Chondrocyte (in vitro differentiated cells): ENCODE measurements at regions not wholly inside any gene's neighbourhood (a gene's known extent, or its start where the extent isn't known, plus 50 kb on each side); places are given as distances from the start of the nearest gene placed in this dataset.

Experiments used
- DNase-seq: peaks from one replicate; pipeline ENCODE4 v3.0.0; 2021; ENCODE audit warnings: mixed read lengths, low spot score
- H3K27ac Mint-ChIP-seq: one replicate; pipeline ENCODE4 v1.8.0; 2021; ENCODE audit warnings: mild to moderate bottlenecking, moderate library complexity, mixed read lengths; ENCODE audit not compliant: unreplicated experiment
- H3K27me3 Mint-ChIP-seq: 2 replicates; pipeline ENCODE4 v1.8.0; 2021; ENCODE audit warnings: low read depth, mixed read lengths
- H3K36me3 Mint-ChIP-seq: 2 replicates; pipeline ENCODE4 v1.8.0; 2021; ENCODE audit warnings: low read depth, mixed read lengths
- H3K4me1 Mint-ChIP-seq: 2 replicates; pipeline ENCODE4 v1.8.0; 2021; ENCODE audit warnings: low read depth, mild to moderate bottlenecking, mixed read lengths
- H3K4me3 Mint-ChIP-seq: one replicate; pipeline ENCODE4 v1.8.0; 2021; ENCODE audit warnings: mild to moderate bottlenecking, moderate library complexity, mixed read lengths; ENCODE audit not compliant: unreplicated experiment
- H3K9me3 Mint-ChIP-seq: 2 replicates; pipeline ENCODE4 v1.8.0; 2021; ENCODE audit warnings: low read depth, mixed read lengths
- CTCF ChIP-seq: fragments of 200-600 bp; sonication (generic); IDR thresholded peaks from 2 replicates; pipeline ENCODE4 v1.5.0; 2021; ENCODE audit warnings: antibody characterized with exemption, mild to moderate bottlenecking, moderate library complexity

GRCh38 chr13:46975173-46975572 is 78.3 kb upstream of the HTR2A start:
- no peak for DNase-seq
- TF ChIP-seq CTCF: no peak
- Mint-ChIP-seq H3K27ac (no peak overlapping the region), H3K36me3 (peaks cover 5% of the 10 kb centered on the region), H3K9me3 (peaks cover 19% of the 10 kb centered on the region), H3K4me1 (no peaks in the 10 kb centered on the region), H3K4me3 (no peak overlapping the region), H3K27me3 (no peaks in the 10 kb centered on the region)

GRCh38 chr13:46968450-46968849 is 71.6 kb upstream of the HTR2A start:
- Mint-ChIP-seq H3K9me3 (peaks cover 2% of the 10 kb centered on the region), H3K4me3 (no peak overlapping the region), H3K27me3 (no peaks in the 10 kb centered on the region), H3K36me3 (no peaks in the 10 kb centered on the region), H3K4me1 (no peaks in the 10 kb centered on the region), H3K27ac (no peak overlapping the region)
- no peak for TF ChIP-seq CTCF
- DNase-seq: no peak

GRCh38 chr13:46964789-46965527 is 68.1 kb upstream of the HTR2A start:
- Mint-ChIP-seq H3K4me1 (no peaks in the 10 kb centered on the region), H3K36me3 (no peaks in the 10 kb centered on the region), H3K27me3 (no peaks in the 10 kb centered on the region), H3K27ac (no peak overlapping the region), H3K9me3 (peaks cover 2% of the 10 kb centered on the region), H3K4me3 (no peak overlapping the region)
- no peak for TF ChIP-seq CTCF
- DNase-seq: no peak

- peaks cover 2% of the 10 kb centered on the region for H3K9me3 Mint-ChIP-seq
- DNase-seq: no peak
- H3K4me1 Mint-ChIP-seq: no peaks in the 10 kb centered on the region
- no peak overlapping the region for H3K27ac Mint-ChIP-seq
- no peaks in the 10 kb centered on the region for H3K27me3 Mint-ChIP-seq
- H3K4me3 Mint-ChIP-seq: no peak overlapping the region
- no peaks in the 10 kb centered on the region for H3K36me3 Mint-ChIP-seq
- no peak for TF ChIP-seq CTCF
These were observed 67.1 kb upstream of the HTR2A start for GRCh38 chr13:46963904-46964303.

GRCh38 chr13:46962281-46962941 is 65.6 kb upstream of the HTR2A start:
- Mint-ChIP-seq H3K4me3 (no peak overlapping the region), H3K36me3 (no peaks in the 10 kb centered on the region), H3K4me1 (no peaks in the 10 kb centered on the region), H3K27me3 (peaks cover 2% of the 10 kb centered on the region), H3K27ac (no peak overlapping the region), H3K9me3 (peaks cover under 1% of the 10 kb centered on the region)
- DNase-seq: no peak
- TF ChIP-seq CTCF: peak; percentile 57
